Retina (tissue), 1 donor: ENCODE measurements at regions not wholly inside any gene's neighbourhood (a gene's known extent, or its start where the extent isn't known, plus 50 kb on each side); places are given as distances from the start of the nearest gene placed in this dataset.
A peak's percentile ranks its signal among the peaks of the same experiment; 100 is the strongest.
"Not testable (repeated sequence)": the region's sequence is repeated elsewhere in the genome, so short reads cannot be mapped to it uniquely, and the experiment has no call there.

Experiments used
- DNase-seq: peaks from one replicate; pipeline ENCODE4 v3.0.0-alpha.2; 2016

- no peak for DNase-seq
Observed at GRCh38 chr6:125432963-125433362, 131.2 kb upstream of the HDDC2 start.

- DNase-seq, result no peak
Observed at GRCh38 chr6:125434760-125435159, 133.0 kb upstream of the HDDC2 start.

GRCh38 chr6:125439512-125439911 is 137.7 kb upstream of the HDDC2 start:
- no peak for DNase-seq

GRCh38 chr6:125444006-125444923 is 142.5 kb upstream of the HDDC2 start:
- peak; percentile 17 for DNase-seq

GRCh38 chr6:125445054-125445453 is 143.3 kb upstream of the HDDC2 start:
- DNase-seq, result no peak

GRCh38 chr6:125446011-125446410 is 144.2 kb upstream of the HDDC2 start:
- DNase-seq, result no peak

- no peak for DNase-seq
Observed at GRCh38 chr6:125451750-125452149, 150.0 kb upstream of the HDDC2 start.

- DNase-seq, result no peak
Observed at GRCh38 chr6:125453516-125453915, 151.7 kb upstream of the HDDC2 start.

- no peak for DNase-seq
Observed at GRCh38 chr6:125454351-125454750, 152.6 kb upstream of the HDDC2 start.

- not testable (repeated sequence) for DNase-seq
Observed at GRCh38 chr6:125458493-125458892, 156.7 kb upstream of the HDDC2 start.

- DNase-seq, result not testable (repeated sequence)
Observed at GRCh38 chr6:125465332-125465731, 163.6 kb upstream of the HDDC2 start.

- DNase-seq, result no peak
Observed at GRCh38 chr6:125469915-125470314, 168.1 kb upstream of the HDDC2 start.

GRCh38 chr6:125471667-125472066 is 169.9 kb upstream of the HDDC2 start:
- no peak for DNase-seq

GRCh38 chr6:125474061-125474460 is 172.3 kb upstream of the HDDC2 start:
- DNase-seq, result no peak

GRCh38 chr6:125477156-125477555 is 175.4 kb upstream of the HDDC2 start:
- no peak for DNase-seq

GRCh38 chr6:125477844-125478243 is 176.1 kb upstream of the HDDC2 start:
- DNase-seq, result no peak

GRCh38 chr6:125480146-125480545 is 178.4 kb upstream of the HDDC2 start:
- DNase-seq, result no peak

- no peak for DNase-seq
Observed at GRCh38 chr6:125480571-125480970, 178.8 kb upstream of the HDDC2 start.

GRCh38 chr6:125481056-125481455 is 179.3 kb upstream of the HDDC2 start:
- no peak for DNase-seq

- no peak for DNase-seq
Observed at GRCh38 chr6:125485757-125486156, 184.0 kb upstream of the HDDC2 start.

- DNase-seq, result no peak
Observed at GRCh38 chr6:125486881-125487280, 185.1 kb upstream of the HDDC2 start.

- no peak for DNase-seq
Observed at GRCh38 chr6:125489579-125490285, 188.0 kb upstream of the HDDC2 start.

GRCh38 chr6:125491860-125492618 is 190.3 kb upstream of the HDDC2 start:
- no peak for DNase-seq
